MM.1S (cell line): ENCODE measurements at regions not wholly inside any gene's neighbourhood (a gene's known extent, or its start where the extent isn't known, plus 50 kb on each side); places are given as distances from the start of the nearest gene placed in this dataset.

Experiments
- DNase-seq: peaks from one replicate; pipeline ENCODE4 v3.0.0-alpha.2; 2015
- H2AFZ ChIP-seq: fragments of 300-600 bp; sonication (generic); 2 replicates; pipeline ENCODE4 v1.6.0; 2016; ENCODE audit warnings: antibody characterized with exemption, low read length
- H3F3A ChIP-seq: fragments of 300-600 bp; sonication (generic); 2 replicates; pipeline ENCODE4 v1.6.1; 2016; ENCODE audit warnings: mild to moderate bottlenecking, antibody characterized with exemption, low read length, moderate library complexity, mixed read lengths; ENCODE audit not compliant: insufficient read depth
- H3K27ac ChIP-seq: fragments of 300-600 bp; sonication (generic); 2 replicates; pipeline ENCODE4 v1.5.1; 2016; ENCODE audit warnings: mild to moderate bottlenecking, low read length
- H3K27me3 ChIP-seq: fragments of 300-600 bp; sonication (generic); replicated peaks from 2 replicates; pipeline ENCODE4 v1.6.0; 2016; ENCODE audit warnings: low read length; ENCODE audit not compliant: insufficient read depth
- H3K36me3 ChIP-seq: fragments of 300-600 bp; sonication (generic); replicated peaks from 2 replicates; pipeline ENCODE4 v1.6.1; 2016; ENCODE audit warnings: mild to moderate bottlenecking, low read length, mixed read lengths; ENCODE audit not compliant: insufficient read depth
- H3K4me1 ChIP-seq: fragments of 300-600 bp; sonication (generic); 2 replicates; pipeline ENCODE4 v1.6.1; 2016; ENCODE audit warnings: low read length, mixed read lengths
- H3K4me2 ChIP-seq: fragments of 300-600 bp; sonication (generic); 2 replicates; pipeline ENCODE4 v1.6.0; 2016; ENCODE audit warnings: low read depth, low read length
- H3K4me3 ChIP-seq: fragments of 300-600 bp; sonication (generic); 2 replicates; pipeline ENCODE4 v1.5.1; 2016; ENCODE audit warnings: low read length, mixed read lengths
- H3K79me2 ChIP-seq: fragments of 300-600 bp; sonication (generic); 2 replicates; pipeline ENCODE4 v1.6.1; 2016; ENCODE audit warnings: mixed run types, low read length, mixed read lengths
- H3K9ac ChIP-seq: fragments of 300-600 bp; sonication (generic); 2 replicates; pipeline ENCODE4 v1.6.1; 2016; ENCODE audit warnings: low read length, mixed read lengths
- H3K9me2 ChIP-seq: fragments of 300-600 bp; sonication (generic); replicated peaks from 2 replicates; pipeline ENCODE4 v1.6.1; 2016; ENCODE audit warnings: mild to moderate bottlenecking, low read length, mixed read lengths; ENCODE audit not compliant: insufficient read depth
- H3K9me3 ChIP-seq: fragments of 300-600 bp; sonication (generic); replicated peaks from 2 replicates; pipeline ENCODE4 v1.6.1; 2016; ENCODE audit warnings: mild to moderate bottlenecking, low read length, mixed read lengths; ENCODE audit not compliant: insufficient read depth
- H4K20me1 ChIP-seq: fragments of 300-600 bp; sonication (generic); 2 replicates; pipeline ENCODE4 v1.6.1; 2016; ENCODE audit warnings: mild to moderate bottlenecking, low read length, moderate library complexity, mixed read lengths; ENCODE audit not compliant: insufficient read depth
- EZH2 ChIP-seq: fragments of 300-600 bp; sonication (generic); optimal IDR thresholded peaks from 2 replicates; pipeline ENCODE3; 2017; ENCODE audit warnings: low read depth, mild to moderate bottlenecking, antibody characterized with exemption, low read length, mixed read lengths
- EZH2phosphoT487 ChIP-seq: fragments of 300-600 bp; sonication (generic); IDR thresholded peaks from 2 replicates; pipeline ENCODE4 v1.6.1; 2018; ENCODE audit warnings: antibody characterized with exemption, low read length
- TF ChIP-seq, protein P1 (sequence below): fragments of 300-600 bp; sonication (generic); IDR thresholded peaks from 2 replicates; pipeline ENCODE4 v1.5.1; 2016; ENCODE audit warnings: antibody characterized with exemption, low read length, mixed read lengths

DNA sequence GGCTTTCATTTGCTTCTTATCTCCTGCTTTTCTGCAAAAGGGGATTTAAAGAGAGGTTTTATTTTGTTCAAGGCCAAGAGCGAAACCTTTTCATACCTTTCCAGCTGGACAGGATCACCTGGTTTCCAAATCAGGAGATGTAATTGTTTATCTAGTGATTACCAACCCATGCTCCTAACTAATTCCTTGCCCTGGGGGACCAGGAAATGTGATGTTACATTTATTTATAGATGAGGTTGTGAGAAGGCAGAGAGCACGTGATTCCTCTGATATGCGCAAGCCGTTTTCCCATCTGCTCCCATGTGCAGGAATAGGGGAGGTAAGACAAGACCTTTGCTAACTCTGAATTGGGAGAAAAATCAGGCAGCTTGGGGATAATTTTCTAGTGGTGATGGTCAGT is 507.2 kb upstream of the LARGE1 start:
- no peak overlapping the region for H3K9ac ChIP-seq
- TF ChIP-seq, protein P1, sequence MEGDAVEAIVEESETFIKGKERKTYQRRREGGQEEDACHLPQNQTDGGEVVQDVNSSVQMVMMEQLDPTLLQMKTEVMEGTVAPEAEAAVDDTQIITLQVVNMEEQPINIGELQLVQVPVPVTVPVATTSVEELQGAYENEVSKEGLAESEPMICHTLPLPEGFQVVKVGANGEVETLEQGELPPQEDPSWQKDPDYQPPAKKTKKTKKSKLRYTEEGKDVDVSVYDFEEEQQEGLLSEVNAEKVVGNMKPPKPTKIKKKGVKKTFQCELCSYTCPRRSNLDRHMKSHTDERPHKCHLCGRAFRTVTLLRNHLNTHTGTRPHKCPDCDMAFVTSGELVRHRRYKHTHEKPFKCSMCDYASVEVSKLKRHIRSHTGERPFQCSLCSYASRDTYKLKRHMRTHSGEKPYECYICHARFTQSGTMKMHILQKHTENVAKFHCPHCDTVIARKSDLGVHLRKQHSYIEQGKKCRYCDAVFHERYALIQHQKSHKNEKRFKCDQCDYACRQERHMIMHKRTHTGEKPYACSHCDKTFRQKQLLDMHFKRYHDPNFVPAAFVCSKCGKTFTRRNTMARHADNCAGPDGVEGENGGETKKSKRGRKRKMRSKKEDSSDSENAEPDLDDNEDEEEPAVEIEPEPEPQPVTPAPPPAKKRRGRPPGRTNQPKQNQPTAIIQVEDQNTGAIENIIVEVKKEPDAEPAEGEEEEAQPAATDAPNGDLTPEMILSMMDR: no peak
- TF ChIP-seq EZH2phosphoT487 (no peak), EZH2 (no peak)
- H3K4me2 ChIP-seq: no peak overlapping the region
- H3F3A ChIP-seq: no peaks in the 10 kb centered on the region
- no peaks in the 10 kb centered on the region for H4K20me1 ChIP-seq
- H3K27ac ChIP-seq: no peak overlapping the region
- no peaks in the 10 kb centered on the region for H3K27me3 ChIP-seq
- no peak overlapping the region for H2AFZ ChIP-seq
- DNase-seq: no peak
- no peaks in the 10 kb centered on the region for H3K9me2 ChIP-seq
- no peaks in the 10 kb centered on the region for H3K36me3 ChIP-seq
- H3K79me2 ChIP-seq: no peaks in the 10 kb centered on the region
- H3K4me1 ChIP-seq: no peaks in the 10 kb centered on the region
- H3K9me3 ChIP-seq: no peaks in the 10 kb centered on the region
- H3K4me3 ChIP-seq: no peak overlapping the region

DNA sequence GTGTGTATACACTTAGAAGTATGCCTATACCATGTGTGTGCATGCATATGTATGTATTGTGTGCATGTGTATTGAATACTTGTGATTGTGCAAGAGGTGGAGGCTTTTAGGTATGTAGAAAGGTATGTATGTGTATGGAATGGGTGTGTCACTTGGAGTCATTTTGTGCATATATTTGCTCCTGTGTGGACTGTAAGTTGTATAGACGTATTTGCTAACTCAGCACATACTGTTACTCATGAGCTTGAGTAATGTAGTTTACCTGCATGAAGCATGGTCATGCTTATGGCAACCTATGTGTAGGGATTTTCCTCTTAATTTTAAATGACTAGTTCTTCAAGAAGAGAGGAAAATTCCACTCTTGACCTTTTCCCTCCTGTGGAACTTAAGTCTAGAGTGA is 507.6 kb upstream of the LARGE1 start:
- no peak overlapping the region for H3K9ac ChIP-seq
- H3K79me2 ChIP-seq: no peaks in the 10 kb centered on the region
- H3F3A ChIP-seq: no peaks in the 10 kb centered on the region
- H3K4me2 ChIP-seq: no peak overlapping the region
- no peak overlapping the region for H2AFZ ChIP-seq
- H3K4me3 ChIP-seq: no peak overlapping the region
- DNase-seq: no peak
- H3K27me3 ChIP-seq: no peaks in the 10 kb centered on the region
- no peak overlapping the region for H3K27ac ChIP-seq
- H3K4me1 ChIP-seq: no peaks in the 10 kb centered on the region
- H3K9me3 ChIP-seq: no peaks in the 10 kb centered on the region
- H3K9me2 ChIP-seq: no peaks in the 10 kb centered on the region
- no peaks in the 10 kb centered on the region for H4K20me1 ChIP-seq
- TF ChIP-seq, protein P1: no peak
- TF ChIP-seq EZH2 (no peak), EZH2phosphoT487 (no peak)
- no peaks in the 10 kb centered on the region for H3K36me3 ChIP-seq

DNA sequence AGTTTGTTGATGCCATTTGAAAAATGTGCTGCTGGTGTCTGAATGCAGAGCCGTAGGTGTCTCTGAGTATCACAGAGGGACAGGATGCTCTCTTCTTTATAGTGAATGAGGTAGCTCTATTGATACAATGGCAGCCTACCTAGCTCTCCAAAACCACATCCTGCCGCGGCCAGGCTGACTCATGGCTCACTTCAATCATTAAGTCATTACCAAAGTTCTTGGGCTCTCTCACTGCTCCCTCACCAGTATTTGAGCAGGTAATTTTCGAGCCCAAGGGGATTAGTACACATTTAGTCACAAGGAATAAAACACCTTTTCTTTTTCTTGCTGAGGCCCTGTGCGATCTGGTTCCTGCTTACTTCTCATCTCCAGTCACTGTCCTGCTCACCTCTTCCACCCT is 509.0 kb upstream of the LARGE1 start:
- no peaks in the 10 kb centered on the region for H3K4me1 ChIP-seq
- no peaks in the 10 kb centered on the region for H3K9me2 ChIP-seq
- DNase-seq: peak; percentile 72
- no peak overlapping the region for H3K4me3 ChIP-seq
- no peak overlapping the region for H3K9ac ChIP-seq
- TF ChIP-seq, protein P1: no peak
- TF ChIP-seq EZH2phosphoT487: no peak
- no peak for TF ChIP-seq EZH2
- H3F3A ChIP-seq: no peaks in the 10 kb centered on the region
- H3K9me3 ChIP-seq: no peaks in the 10 kb centered on the region
- H3K36me3 ChIP-seq: no peaks in the 10 kb centered on the region
- H3K27me3 ChIP-seq: no peaks in the 10 kb centered on the region
- no peak overlapping the region for H3K27ac ChIP-seq
- H3K79me2 ChIP-seq: no peaks in the 10 kb centered on the region
- no peaks in the 10 kb centered on the region for H4K20me1 ChIP-seq
- no peak overlapping the region for H2AFZ ChIP-seq
- no peak overlapping the region for H3K4me2 ChIP-seq
